Esophagus muscularis mucosa (tissue), 3 donors: ENCODE measurements at regions not wholly inside any gene's neighbourhood (a gene's known extent, or its start where the extent isn't known, plus 50 kb on each side); places are given as distances from the start of the nearest gene placed in this dataset.

ENCODE experiments used
- POLR2A ChIP-seq: fragments of 450-650 bp; IDR thresholded peaks from one replicate; pipeline ENCODE4 v1.6.1; 2017; ENCODE audit warnings: antibody characterized with exemption, moderate library complexity, mild to moderate bottlenecking, low read depth
- TF ChIP-seq, protein P1 (sequence below), 3 experiments: fragments of 200-600 bp in 2 of 3; fragments of 450-650 bp in 1 of 3; sonication (generic) in 2 of 3; IDR thresholded peaks; one replicate each; pipeline ENCODE4 v1.5.1; 2017 to 2019; ENCODE audit warnings: antibody characterized with exemption in 3 of 3, mild to moderate bottlenecking in 2 of 3, moderate library complexity in 1 of 3

DNA sequence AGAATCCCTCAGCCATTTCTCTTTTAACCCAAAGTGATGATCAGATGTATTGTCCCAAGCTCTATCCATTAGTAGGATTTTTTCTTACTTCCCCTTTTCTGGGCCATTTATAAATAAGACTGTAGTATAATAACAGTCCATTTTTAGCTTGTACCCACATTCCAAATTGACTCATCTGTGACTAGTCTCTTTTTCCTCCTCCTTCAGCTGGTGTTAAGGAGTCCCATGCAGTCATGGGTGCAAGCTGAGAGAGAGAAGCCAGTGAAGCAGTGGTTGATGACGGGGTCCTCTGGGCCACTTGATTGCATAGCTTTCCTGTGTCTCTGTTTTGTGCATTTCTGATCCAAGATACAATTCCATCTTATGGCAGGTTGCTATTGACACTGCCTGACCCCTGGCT is 476.0 kb upstream of the CD180 start:
- TF ChIP-seq, protein P1, sequence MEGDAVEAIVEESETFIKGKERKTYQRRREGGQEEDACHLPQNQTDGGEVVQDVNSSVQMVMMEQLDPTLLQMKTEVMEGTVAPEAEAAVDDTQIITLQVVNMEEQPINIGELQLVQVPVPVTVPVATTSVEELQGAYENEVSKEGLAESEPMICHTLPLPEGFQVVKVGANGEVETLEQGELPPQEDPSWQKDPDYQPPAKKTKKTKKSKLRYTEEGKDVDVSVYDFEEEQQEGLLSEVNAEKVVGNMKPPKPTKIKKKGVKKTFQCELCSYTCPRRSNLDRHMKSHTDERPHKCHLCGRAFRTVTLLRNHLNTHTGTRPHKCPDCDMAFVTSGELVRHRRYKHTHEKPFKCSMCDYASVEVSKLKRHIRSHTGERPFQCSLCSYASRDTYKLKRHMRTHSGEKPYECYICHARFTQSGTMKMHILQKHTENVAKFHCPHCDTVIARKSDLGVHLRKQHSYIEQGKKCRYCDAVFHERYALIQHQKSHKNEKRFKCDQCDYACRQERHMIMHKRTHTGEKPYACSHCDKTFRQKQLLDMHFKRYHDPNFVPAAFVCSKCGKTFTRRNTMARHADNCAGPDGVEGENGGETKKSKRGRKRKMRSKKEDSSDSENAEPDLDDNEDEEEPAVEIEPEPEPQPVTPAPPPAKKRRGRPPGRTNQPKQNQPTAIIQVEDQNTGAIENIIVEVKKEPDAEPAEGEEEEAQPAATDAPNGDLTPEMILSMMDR (IDR thresholded peaks at IDR 0.05) = no peak
- no peak for TF ChIP-seq POLR2A
